HL-60 (cell line): ENCODE measurements at regions not wholly inside any gene's neighbourhood (a gene's known extent, or its start where the extent isn't known, plus 50 kb on each side); places are given as distances from the start of the nearest gene placed in this dataset.

Source experiments
- GABPA ChIP-seq: IDR thresholded peaks from 2 replicates; pipeline ENCODE4 v1.6.1; 2012; ENCODE audit warnings: low read depth
- POLR2AphosphoS5 ChIP-seq: IDR thresholded peaks from 2 replicates; pipeline ENCODE4 v1.6.1; 2012; ENCODE audit warnings: low read depth
- REST ChIP-seq: IDR thresholded peaks from 2 replicates; pipeline ENCODE4 v1.6.1; 2012; ENCODE audit warnings: low read depth; ENCODE audit not compliant: insufficient replicate concordance
- TF ChIP-seq, protein P1 (sequence below): IDR thresholded peaks from one replicate; pipeline ENCODE4 v1.5.1; 2011; ENCODE audit warnings: low read length, control low read depth, inconsistent platforms; ENCODE audit not compliant: insufficient read depth

GRCh38 chr6:139534472-139535115 lies 160.1 kb upstream of the CITED2 start:
- TF ChIP-seq, protein P1, sequence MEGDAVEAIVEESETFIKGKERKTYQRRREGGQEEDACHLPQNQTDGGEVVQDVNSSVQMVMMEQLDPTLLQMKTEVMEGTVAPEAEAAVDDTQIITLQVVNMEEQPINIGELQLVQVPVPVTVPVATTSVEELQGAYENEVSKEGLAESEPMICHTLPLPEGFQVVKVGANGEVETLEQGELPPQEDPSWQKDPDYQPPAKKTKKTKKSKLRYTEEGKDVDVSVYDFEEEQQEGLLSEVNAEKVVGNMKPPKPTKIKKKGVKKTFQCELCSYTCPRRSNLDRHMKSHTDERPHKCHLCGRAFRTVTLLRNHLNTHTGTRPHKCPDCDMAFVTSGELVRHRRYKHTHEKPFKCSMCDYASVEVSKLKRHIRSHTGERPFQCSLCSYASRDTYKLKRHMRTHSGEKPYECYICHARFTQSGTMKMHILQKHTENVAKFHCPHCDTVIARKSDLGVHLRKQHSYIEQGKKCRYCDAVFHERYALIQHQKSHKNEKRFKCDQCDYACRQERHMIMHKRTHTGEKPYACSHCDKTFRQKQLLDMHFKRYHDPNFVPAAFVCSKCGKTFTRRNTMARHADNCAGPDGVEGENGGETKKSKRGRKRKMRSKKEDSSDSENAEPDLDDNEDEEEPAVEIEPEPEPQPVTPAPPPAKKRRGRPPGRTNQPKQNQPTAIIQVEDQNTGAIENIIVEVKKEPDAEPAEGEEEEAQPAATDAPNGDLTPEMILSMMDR = no peak
- no peak for TF ChIP-seq POLR2AphosphoS5
- TF ChIP-seq REST = no peak
- no peak for TF ChIP-seq GABPA
